HG02970 (cell line): ENCODE measurements at regions not wholly inside any gene's neighbourhood (a gene's known extent, or its start where the extent isn't known, plus 50 kb on each side); places are given as distances from the start of the nearest gene placed in this dataset.

ENCODE experiments used
- ATAC-seq: cut with Tn5 transposase; IDR thresholded peaks from one replicate; pipeline ENCODE4 v1.9.1; 2021; ENCODE audit warnings: mild to moderate bottlenecking, moderate library complexity, moderate number of reproducible peaks; ENCODE audit not compliant: unreplicated experiment, low FRiP score

- no peak for ATAC-seq
These were observed 725.0 kb downstream of the TLE1 start for GRCh38 chr9:80964374-80964773.

DNA sequence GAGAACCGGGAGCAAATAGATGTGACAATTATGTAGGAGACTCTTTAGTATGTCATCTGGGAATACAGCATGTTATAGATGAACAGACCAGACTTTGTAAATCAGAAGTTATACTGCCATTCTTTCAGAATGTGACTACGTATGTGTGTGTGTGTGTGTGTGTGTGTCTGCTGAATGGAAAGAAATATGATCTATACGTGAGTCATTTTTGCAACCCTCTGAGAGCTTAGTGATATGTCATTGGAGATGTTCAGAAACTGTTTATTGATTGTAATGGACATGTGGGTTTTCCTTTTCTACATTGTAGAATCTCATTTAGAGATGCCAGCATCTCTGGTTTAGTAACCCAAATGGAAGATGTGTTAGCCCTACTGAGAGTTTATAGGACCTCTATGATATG lies 731.5 kb downstream of the TLE1 start:
- no peak for ATAC-seq

DNA sequence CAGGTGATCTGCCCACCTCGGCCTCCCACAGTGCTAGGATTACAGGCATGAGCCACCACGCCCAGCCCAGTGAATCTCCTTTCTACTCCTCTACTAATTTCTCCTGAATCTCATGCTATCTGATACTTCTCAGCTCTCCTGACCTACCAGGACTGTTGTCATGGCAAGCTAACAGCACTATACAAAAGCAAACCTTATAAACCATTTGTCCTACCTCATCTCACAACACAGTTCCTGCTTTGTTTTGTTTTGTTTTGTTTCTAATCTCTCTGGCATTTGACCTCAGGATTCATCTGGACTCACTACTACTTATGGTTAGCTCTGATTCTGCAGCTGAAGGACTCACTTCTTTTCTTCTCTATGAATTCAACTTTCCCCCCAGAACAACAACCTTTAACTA lies 734.8 kb downstream of the TLE1 start:
- ATAC-seq: no peak

GRCh38 chr9:80952363-80952922 lies 736.9 kb downstream of the TLE1 start:
- ATAC-seq: no peak

- no peak for ATAC-seq
These were observed 737.7 kb downstream of the TLE1 start for GRCh38 chr9:80951675-80952074.

- no peak for ATAC-seq
These were observed 740.5 kb downstream of the TLE1 start for GRCh38 chr9:80948876-80949275.

DNA sequence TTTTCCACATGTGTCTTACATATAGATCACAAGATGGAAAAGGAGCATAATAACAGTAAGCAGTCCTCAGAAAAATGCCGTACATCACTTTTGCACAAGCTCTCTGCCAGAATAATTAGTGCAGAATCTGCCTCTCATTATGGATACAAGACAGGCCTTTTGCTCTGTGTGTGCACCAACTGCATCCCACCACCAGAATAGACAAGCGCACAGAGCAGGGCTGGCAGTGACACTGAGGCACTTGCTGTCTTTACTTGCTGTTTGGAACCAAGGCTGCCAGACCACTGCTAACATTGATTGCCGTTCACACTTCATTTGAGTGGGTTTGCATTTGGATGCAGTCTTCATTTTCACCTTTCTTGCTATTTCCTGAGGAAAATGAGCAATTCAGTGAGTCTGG lies 741.3 kb downstream of the TLE1 start:
- ATAC-seq: no peak

GRCh38 chr9:80946496-80947170 lies 742.7 kb downstream of the TLE1 start:
- no peak for ATAC-seq

GRCh38 chr9:80945436-80945835 lies 743.9 kb downstream of the TLE1 start:
- no peak for ATAC-seq

DNA sequence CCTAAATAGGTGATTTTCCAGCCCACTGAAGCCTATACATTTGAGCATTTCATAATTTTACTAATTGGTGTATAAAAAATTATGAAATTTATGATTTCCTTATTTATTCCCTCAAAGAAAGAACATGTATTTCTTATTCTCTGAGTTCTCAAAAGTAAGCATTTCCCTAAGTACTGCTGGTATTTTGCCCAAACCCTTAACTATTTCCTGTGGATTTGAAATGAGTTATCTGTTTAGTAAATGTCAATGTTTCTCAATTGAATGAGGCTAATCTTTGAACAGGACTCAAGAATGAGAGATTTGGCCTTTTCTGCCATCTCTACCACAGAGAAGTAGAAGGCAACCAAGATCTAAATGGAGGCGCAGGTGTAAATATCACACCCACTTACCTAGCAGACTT lies 751.7 kb downstream of the TLE1 start:
- no peak for ATAC-seq

DNA sequence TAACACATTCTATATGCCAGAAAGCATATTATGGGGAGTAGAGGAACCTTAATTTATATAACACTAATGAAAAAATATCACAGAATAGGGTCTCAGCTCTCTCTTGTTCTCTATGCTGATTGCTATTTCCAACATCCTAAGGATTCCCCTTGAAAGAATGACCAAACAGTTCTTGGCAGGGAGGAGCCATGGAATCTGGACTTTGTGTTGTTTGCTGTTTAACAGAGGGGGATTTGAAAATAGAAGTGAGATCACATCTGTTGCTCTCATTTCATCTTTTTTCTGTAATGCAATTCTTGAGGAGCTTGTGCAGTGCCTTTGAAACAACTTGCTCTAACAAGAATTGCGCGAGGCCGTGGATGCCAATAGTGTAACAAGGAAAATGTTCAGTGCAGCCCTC lies 755.3 kb downstream of the TLE1 start:
- ATAC-seq: no peak

DNA sequence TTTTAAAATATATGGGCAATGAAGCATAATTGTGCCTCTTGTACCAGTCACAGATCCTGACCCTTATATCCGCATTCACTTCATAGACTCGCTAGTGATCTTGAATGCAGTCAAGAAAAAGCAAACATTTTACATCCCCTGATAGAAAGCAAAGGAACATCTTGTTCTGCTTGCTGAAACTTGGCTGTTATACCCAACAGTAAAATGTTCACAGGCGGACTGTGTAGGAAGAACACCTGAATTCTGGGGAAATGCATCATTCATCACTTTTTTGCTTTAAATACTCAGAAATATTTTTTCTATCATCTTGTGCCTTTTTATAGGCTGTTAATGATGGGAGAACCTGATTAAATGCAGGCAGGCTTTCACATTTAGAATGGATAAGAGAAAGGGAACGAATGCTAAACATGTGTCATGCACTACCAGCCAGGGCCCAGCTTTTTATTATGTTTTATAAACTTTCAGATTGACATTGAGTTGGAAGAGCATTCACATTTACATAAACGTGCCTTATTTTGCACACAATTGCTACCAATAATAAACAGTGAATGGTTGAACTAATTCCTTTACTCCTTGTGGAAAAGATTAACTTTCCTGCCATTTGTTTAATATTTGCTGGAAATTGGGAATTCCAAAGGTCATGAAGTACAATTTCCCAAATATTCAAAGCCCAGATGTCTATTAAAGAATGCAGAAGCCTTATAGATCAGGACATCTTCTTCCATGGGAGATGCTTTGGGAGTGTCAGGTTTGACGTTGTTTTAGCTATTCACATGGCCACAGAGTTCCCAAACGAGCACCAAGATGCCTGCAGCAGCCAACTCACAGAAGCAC lies 756.2 kb downstream of the TLE1 start:
- no peak for ATAC-seq

DNA sequence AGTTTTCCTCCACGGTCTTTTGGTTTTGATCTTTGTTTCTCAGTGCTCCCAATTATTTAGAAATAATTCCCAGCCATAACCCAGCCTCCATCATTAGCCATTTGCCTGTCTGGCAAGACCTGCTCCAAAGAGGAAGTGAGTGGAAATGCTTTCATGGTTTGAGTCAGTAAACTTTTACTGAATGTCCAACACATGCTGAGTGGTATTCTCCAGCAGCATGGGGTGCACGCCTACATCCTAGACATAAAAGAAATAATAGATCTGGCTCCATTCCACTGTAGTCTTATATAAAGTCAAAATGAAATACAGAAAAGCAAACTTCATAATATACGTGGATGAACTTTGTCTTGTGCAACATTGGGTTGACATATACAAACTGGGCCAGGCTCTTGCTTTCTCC lies 757.2 kb downstream of the TLE1 start:
- no peak for ATAC-seq

GRCh38 chr9:80931163-80931562 lies 758.2 kb downstream of the TLE1 start:
- ATAC-seq: no peak

GRCh38 chr9:80928697-80929096 lies 760.6 kb downstream of the TLE1 start:
- ATAC-seq: no peak

GRCh38 chr9:80926611-80927010 lies 762.7 kb downstream of the TLE1 start:
- no peak for ATAC-seq

- ATAC-seq: no peak
These were observed 766.8 kb downstream of the TLE1 start for GRCh38 chr9:80922544-80922943.

DNA sequence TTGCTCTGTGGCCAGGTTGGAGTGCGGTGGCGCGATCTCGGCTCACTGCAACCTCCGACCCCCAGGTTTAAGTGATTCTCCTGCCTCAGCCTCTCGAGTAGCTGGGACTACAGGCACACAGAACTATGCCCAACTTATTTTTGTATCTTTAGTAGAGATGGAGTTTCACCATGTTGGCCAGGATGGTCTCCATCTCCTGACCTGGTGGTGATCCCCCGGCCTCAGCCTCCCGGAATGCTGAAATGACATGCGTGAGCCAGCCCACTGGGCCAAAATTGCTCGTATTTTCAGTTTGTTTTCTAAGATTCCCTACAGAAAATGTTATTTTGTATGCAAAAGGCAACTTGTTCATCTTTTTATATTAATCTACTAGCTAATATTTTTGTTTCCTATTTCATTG lies 782.6 kb downstream of the TLE1 start:
- ATAC-seq: no peak

GRCh38 chr9:80899208-80899607 lies 790.1 kb downstream of the TLE1 start:
- no peak for ATAC-seq

DNA sequence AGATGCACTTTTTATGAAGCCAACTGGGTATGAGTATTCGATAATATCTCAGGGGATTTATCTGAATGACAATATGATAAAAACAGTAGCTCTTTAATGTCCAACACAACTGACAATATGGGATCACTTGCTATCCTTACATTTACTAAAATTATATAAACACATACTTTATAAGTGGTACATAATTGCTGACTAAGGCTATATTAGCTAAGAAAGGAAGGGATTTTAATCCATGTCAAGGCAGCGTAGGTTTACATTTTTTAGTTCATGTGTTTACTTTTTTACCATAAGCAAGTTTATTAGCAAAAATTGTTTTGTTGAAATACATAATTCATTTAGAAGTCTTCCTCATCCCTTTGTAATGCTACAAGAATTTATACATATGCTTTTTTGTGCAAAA lies 796.2 kb downstream of the TLE1 start:
- ATAC-seq: no peak

DNA sequence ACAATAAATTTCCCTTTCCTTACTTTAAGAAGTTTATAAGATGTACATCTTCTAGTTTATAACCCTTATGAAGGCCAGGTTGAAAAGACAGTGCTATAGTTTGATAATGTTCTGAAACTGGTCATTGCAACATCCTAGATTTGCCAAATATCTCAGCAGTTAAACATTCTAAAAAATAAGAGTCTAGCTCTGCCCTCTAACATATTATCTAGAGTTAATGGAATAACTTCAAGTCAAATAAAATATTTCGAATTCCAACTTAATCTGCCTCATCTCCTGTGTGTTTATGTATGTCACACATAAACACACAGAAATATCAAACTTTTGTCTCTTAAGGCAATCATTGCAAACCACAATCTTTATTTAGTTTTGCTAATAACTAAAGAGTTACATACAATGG lies 796.6 kb downstream of the TLE1 start:
- no peak for ATAC-seq

DNA sequence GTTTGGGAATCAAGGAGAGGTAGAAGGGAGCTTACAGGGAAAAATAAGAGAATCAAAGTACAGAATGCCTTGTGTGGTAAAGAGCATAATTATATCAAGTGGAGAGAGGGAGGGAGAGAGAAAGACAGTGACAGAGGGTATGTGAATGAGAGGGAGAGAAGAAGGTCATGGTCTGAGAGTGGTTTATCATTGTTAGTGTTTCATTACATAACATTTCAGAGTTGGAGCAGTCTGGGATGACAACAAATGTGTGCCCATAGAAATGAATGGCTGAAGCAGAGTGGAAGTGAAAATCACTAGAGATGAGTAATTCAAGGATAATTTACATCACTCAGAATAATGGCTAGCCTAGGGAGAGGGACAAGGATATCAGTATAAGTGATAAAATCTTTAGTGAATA lies 799.2 kb downstream of the TLE1 start:
- no peak for ATAC-seq
